Stimulated activated CD4-positive, alpha-beta T cell treated with anti-CD3 and anti-CD28 coated beads, Interleukin-1b, Interleukin-23, amount 100 ng/mL, for 4 hours (primary cell): ENCODE measurements at regions not wholly inside any gene's neighbourhood (a gene's known extent, or its start where the extent isn't known, plus 50 kb on each side); places are given as distances from the start of the nearest gene placed in this dataset.

Source experiments
- DNase-seq, 2 donors: peaks; one replicate each; pipeline ENCODE4 v3.0.0-alpha.2; 2020; ENCODE audit warnings: low read depth in 2 of 2

- DNase-seq: no peak
Measured at GRCh38 chr22:48603621-48604320, 1223.9 kb downstream of the BRD1 start.

- DNase-seq: no peak
Measured at GRCh38 chr22:48602805-48603518, 1224.7 kb downstream of the BRD1 start.

GRCh38 chr22:48600681-48601080 lies 1227.0 kb downstream of the BRD1 start:
- no peak for DNase-seq

GRCh38 chr22:48600171-48600570 lies 1227.5 kb downstream of the BRD1 start:
- no peak for DNase-seq

GRCh38 chr22:48599346-48599745 lies 1228.3 kb downstream of the BRD1 start:
- DNase-seq: no peak

GRCh38 chr22:48596111-48596850 lies 1231.4 kb downstream of the BRD1 start:
- no peak for DNase-seq

- no peak for DNase-seq
Measured at GRCh38 chr22:48595511-48595905, 1232.2 kb downstream of the BRD1 start.

- DNase-seq: no peak
Measured at GRCh38 chr22:48594757-48595510, 1232.7 kb downstream of the BRD1 start.

GRCh38 chr22:48594016-48594756 lies 1233.5 kb downstream of the BRD1 start:
- no peak for DNase-seq

GRCh38 chr22:48593551-48593950 lies 1234.1 kb downstream of the BRD1 start:
- no peak for DNase-seq

- DNase-seq: no peak
Measured at GRCh38 chr22:48592931-48593330, 1234.7 kb downstream of the BRD1 start.

GRCh38 chr22:48592488-48592887 lies 1235.2 kb downstream of the BRD1 start:
- DNase-seq: no peak

- no peak for DNase-seq
Measured at GRCh38 chr22:48592066-48592345, 1235.7 kb downstream of the BRD1 start.

GRCh38 chr22:48591286-48592065 lies 1236.2 kb downstream of the BRD1 start:
- DNase-seq: no peak

GRCh38 chr22:48589901-48590300 lies 1237.8 kb downstream of the BRD1 start:
- DNase-seq: no peak

GRCh38 chr22:48588878-48589450 lies 1238.7 kb downstream of the BRD1 start:
- no peak for DNase-seq

GRCh38 chr22:48588151-48588877 lies 1239.4 kb downstream of the BRD1 start:
- no peak for DNase-seq

GRCh38 chr22:48587236-48587865 lies 1240.3 kb downstream of the BRD1 start:
- no peak for DNase-seq

- DNase-seq: no peak
Measured at GRCh38 chr22:48586799-48587185, 1240.9 kb downstream of the BRD1 start.
